K562 (cell line): ENCODE measurements at regions not wholly inside any gene's neighbourhood (a gene's known extent, or its start where the extent isn't known, plus 50 kb on each side); places are given as distances from the start of the nearest gene placed in this dataset.

Source experiments
- ATAC-seq: fragments of 200-7000 bp; cut with Tn5 transposase; 3 replicates; pipeline ENCODE4 v1.9.1; 2020; ENCODE audit warnings: moderate library complexity
- BruUV-seq: library from RNA; stranded (reverse); fragments of 400-500 nt; replicated peaks from 2 replicates; lab custom pipeline; 2021; lab: Mats Ljungman, UMichigan
- CTCF ChIA-PET: fragments of 300-600 bp; formaldehyde crosslinking; extraction: SDS; loops from one replicate; lab custom pipeline; 2021; ENCODE audit warnings: low intra/inter-chr PET ratio; lab: Yijun Ruan, JAX
- POLR2A ChIA-PET: fragments of 300-600, 350-650 bp; sonication (Branson Sonifier 250); formaldehyde crosslinking; extraction: SDS; loops from one replicate; lab custom pipeline; 2021; ENCODE audit warnings: antibody characterized with exemption, inconsistent platforms; lab: Yijun Ruan, JAX
- DNase-seq, 4 experiments: peaks; one replicate each; pipeline versions ENCODE4 v3.0.0 to v3.0.0-alpha.2; 2011 to 2018; ENCODE audit warnings: low spot score in 3 of 4, mixed read lengths in 3 of 4; ENCODE audit errors: extremely low read depth in 1 of 4
- FAIRE-seq: peaks from 2 replicates; lab custom pipeline; 2011; peaks lifted over from hg19 to GRCh38; lab: Jason Lieb, UNC
- H2AFZ ChIP-seq: 2 replicates; pipeline ENCODE4 v1.6.0; 2011; ENCODE audit warnings: low read depth, low read length, control low read depth, inconsistent platforms
- H3K27ac ChIP-seq: fragments of 200-600 bp; 3 replicates; pipeline ENCODE4 v1.8.0; 2011; ENCODE audit warnings: low read depth, mild to moderate bottlenecking, control low read depth, inconsistent platforms, low read length, moderate library complexity, mixed read lengths; ENCODE audit errors: extremely low read depth
- H3K27me3 ChIP-seq, 2 experiments: fragments of 300-600 bp in 1 of 2; 2 replicates in 1 of 2; 3 replicates in 1 of 2; pipeline versions ENCODE4 v1.6.0 to v1.8.0; 2011; ENCODE audit warnings: inconsistent platforms in 2 of 2, low read length in 2 of 2, mild to moderate bottlenecking in 1 of 2, mixed read lengths in 1 of 2, moderate library complexity in 1 of 2; ENCODE audit not compliant: control insufficient read depth in 2 of 2, insufficient read depth in 2 of 2
- H3K36me3 ChIP-seq: fragments of 300-600 bp; 3 replicates; pipeline ENCODE4 v1.8.0; 2011; ENCODE audit warnings: mild to moderate bottlenecking, low read length, inconsistent platforms; ENCODE audit not compliant: control insufficient read depth, insufficient read depth
- H3K4me1 ChIP-seq, 2 experiments: fragments of 200-600 bp in 1 of 2; replicated peaks in 1 of 2; 2 replicates in 1 of 2; 3 replicates in 1 of 2; pipeline versions ENCODE4 v1.5.1 to v1.8.0; 2011; ENCODE audit warnings: inconsistent platforms in 2 of 2, low read length in 2 of 2, mild to moderate bottlenecking in 1 of 2, mixed read lengths in 1 of 2, moderate library complexity in 1 of 2; ENCODE audit not compliant: control insufficient read depth in 2 of 2, insufficient read depth in 2 of 2
- H3K4me2 ChIP-seq: 2 replicates; pipeline ENCODE4 v1.6.1; 2011; ENCODE audit warnings: low read length, control low read depth, inconsistent platforms, mixed read lengths; ENCODE audit not compliant: insufficient read depth
- H3K4me3 ChIP-seq: fragments of 200-600 bp; sonication (generic), shearing (Covaris generic); 2 replicates; pipeline ENCODE4 v1.5.1; 2016; ENCODE audit warnings: control low read depth, inconsistent platforms
- H3K79me2 ChIP-seq: fragments of 200-600 bp; 3 replicates; pipeline ENCODE4 v1.8.0; 2011; ENCODE audit warnings: low read length, inconsistent platforms; ENCODE audit not compliant: control insufficient read depth, insufficient read depth
- H3K9ac ChIP-seq, 2 experiments: 2 replicates each; pipeline versions ENCODE4 v1.6.0 to v1.6.1; 2011; ENCODE audit warnings: low read depth in 2 of 2, low read length in 2 of 2, control low read depth in 1 of 2, inconsistent platforms in 1 of 2, mild to moderate bottlenecking in 1 of 2, mixed read lengths in 1 of 2; ENCODE audit not compliant: insufficient read depth in 1 of 2
- H3K9me1 ChIP-seq: one replicate; pipeline ENCODE4 v1.6.0; 2011; ENCODE audit warnings: inconsistent platforms, mild to moderate bottlenecking, low read length, moderate library complexity; ENCODE audit not compliant: control insufficient read depth, insufficient read depth
- H3K9me3 ChIP-seq: replicated peaks from 2 replicates; pipeline ENCODE4 v1.5.1; 2011; ENCODE audit warnings: low read depth, low read length, inconsistent platforms; ENCODE audit not compliant: control insufficient read depth, insufficient read depth
- H4K20me1 ChIP-seq: replicated peaks from 2 replicates; pipeline ENCODE4 v1.6.1; 2011; ENCODE audit warnings: low read length, inconsistent platforms, mixed read lengths; ENCODE audit not compliant: control insufficient read depth, insufficient read depth
- GABPB2 ChIP-seq: fragments of 250-450 bp; sonication (Bioruptor Pico); conservative IDR thresholded peaks from 2 replicates; pipeline ENCODE4 v1.5.1; 2021; ENCODE audit warnings: mild to moderate bottlenecking
- GATAD2A ChIP-seq: fragments of 450-650 bp; IDR thresholded peaks from 2 replicates; pipeline ENCODE4 v1.6.1; 2017
- HDAC1 ChIP-seq, 2 experiments: fragments of 450-650 bp; IDR thresholded peaks; 2 replicates each; pipeline ENCODE4 v1.6.1; 2016 to 2017; ENCODE audit warnings: inconsistent platforms in 1 of 2, mild to moderate bottlenecking in 1 of 2, moderate library complexity in 1 of 2
- HDAC8 ChIP-seq: fragments of 450-650 bp; IDR thresholded peaks from 2 replicates; pipeline ENCODE4 v1.6.1; 2016; ENCODE audit warnings: mild to moderate bottlenecking, missing genetic modification characterization, moderate library complexity, missing compliant biosample characterization
- MXI1 ChIP-seq: IDR thresholded peaks from 2 replicates; pipeline ENCODE4 v1.6.1; 2011; ENCODE audit warnings: low read depth, mild to moderate bottlenecking, improper control_type of control experiment, low read length
- NR1H2 ChIP-seq: sonication (generic); formaldehyde crosslinking; IDR thresholded peaks from 2 replicates; pipeline ENCODE4 v1.4.0; 2020; ENCODE audit warnings: mild to moderate bottlenecking, missing genetic modification reagents
- SREBF2 ChIP-seq: sonication (generic); formaldehyde crosslinking; IDR thresholded peaks from 2 replicates; pipeline ENCODE4 v1.4.0; 2020; ENCODE audit warnings: mild to moderate bottlenecking, missing genetic modification reagents
- XRCC4 ChIP-seq: IDR thresholded peaks from one replicate; pipeline ENCODE4 v1.6.1; 2011; ENCODE audit not compliant: insufficient read depth, insufficient read length; ENCODE audit errors: extremely low read depth
- ZNF277 ChIP-seq: fragments of 250-450 bp; sonication (Bioruptor Pico); IDR thresholded peaks from 2 replicates; pipeline ENCODE4 v1.8.0; 2022; ENCODE audit warnings: inconsistent platforms, mild to moderate bottlenecking, moderate library complexity, borderline replicate concordance
- ZNF445 ChIP-seq: fragments of 250-450 bp; sonication (Bioruptor Pico); IDR thresholded peaks from 2 replicates; pipeline ENCODE4 v1.4.0; 2020; ENCODE audit warnings: low read depth, mild to moderate bottlenecking, moderate library complexity
- in situ Hi-C: fragments of 300-500 bp; cut with MboI; formaldehyde crosslinking; loops from 4 replicates; pipeline ENCODE4 v1.15.0; 2018; ENCODE audit warnings: inconsistent platforms, mixed read lengths
- intact Hi-C: fragments of 100-400 bp; cut with micrococcal nuclease; formaldehyde crosslinking; loops from 2 replicates; pipeline ENCODE4 v1.14.2; 2022
- TF ChIP-seq, protein P1 (sequence below): fragments of 250-450 bp; sonication (Bioruptor Pico); IDR thresholded peaks from 2 replicates; pipeline ENCODE4 v1.5.0; 2021; ENCODE audit warnings: mild to moderate bottlenecking, moderate library complexity

DNA sequence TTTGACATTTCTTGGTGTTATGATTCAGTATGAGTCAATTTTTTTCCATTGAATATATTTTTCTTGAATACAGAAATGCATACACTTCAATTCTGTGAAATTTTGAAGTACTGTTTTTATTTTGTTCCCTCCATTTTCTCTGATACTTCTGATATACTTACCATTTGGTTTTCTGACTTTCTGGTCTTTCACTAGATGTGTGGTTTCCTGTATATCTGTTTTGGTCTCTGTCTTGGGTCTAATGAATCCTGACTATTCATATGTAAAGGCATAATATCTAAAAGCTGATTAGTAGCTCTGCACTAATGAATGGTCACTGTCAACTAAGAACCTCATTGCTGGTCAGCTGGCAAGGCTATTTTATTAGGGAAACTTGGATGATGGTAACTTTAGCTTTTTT, 345.6 kb downstream of the GRB14 start:
- FAIRE-seq = no peak
- in situ Hi-C loops (no loop called here), intact Hi-C loops (no loop called here)

More for the DNA sequence above, 345.6 kb downstream of the GRB14 start:
- H3K9me3 ChIP-seq = no peaks in the 10 kb centered on the region
- POLR2A ChIA-PET = no interaction called here
- H3K4me2 ChIP-seq = no peak overlapping the region
- H3K27ac ChIP-seq = no peak overlapping the region
- CTCF ChIA-PET = no interaction called here
- no peaks in the 10 kb centered on the region for H3K27me3 ChIP-seq
- TF ChIP-seq, protein P1, sequence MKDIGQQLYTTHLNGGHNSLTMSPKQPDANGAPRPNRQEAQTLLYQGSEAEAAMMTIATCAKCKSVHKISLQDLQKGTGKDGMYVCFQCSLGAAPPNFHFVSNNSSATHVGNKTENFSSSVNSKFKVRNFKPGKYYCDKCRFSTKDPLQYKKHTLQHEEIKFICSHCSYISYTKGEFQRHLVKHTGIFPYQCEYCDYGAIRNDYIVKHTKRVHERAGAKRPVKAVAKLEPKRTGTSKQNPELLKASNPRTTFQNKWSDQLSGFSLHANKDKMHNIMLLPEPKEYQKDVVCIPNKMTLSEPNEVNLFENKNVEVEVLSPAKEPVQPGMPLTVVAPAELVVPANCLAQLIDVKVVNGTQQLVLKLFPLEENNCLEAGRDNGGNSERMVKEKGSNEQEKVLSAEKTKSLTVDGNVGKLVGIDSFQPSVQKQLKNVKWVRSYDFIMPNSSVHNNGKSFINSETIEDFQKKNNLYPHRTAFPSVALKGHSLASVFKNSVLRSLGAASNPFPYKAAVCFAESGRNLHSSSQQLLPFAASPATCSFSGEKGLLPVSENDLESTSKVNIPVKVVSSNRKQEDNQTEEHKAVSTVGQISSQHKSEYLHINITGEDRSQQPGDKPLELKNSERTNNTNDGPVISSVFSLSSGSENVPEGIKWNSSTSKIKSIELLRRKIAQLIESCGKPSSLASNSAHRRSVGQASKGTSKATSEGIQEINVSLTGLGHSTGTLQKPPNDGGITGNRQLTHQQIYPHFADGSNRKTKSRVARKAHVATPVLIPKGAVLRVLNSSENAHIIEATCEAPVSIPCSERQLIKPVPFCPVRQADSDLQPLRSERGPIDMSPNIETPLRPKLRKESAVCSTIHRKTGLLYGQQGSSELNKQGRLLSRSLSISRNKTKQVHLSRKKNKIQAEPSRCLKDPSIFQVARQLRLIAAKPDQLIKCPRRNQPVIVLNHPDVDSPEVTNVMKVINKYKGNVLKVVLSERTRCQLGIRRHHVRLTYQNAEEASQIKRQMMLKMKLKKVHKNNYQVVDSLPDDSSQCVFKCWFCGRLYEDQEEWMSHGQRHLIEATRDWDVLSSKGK (CRISPR knock-in tag) = no peak
- TF ChIP-seq HDAC8 (tag) (no peak), HDAC1 (IDR thresholded peaks at IDR 0.05) (no peak), MXI1 (no peak), GABPB2 (CRISPR knock-in tag) (no peak), SREBF2 (CRISPR knock-in tag) (no peak), GATAD2A (no peak), ZNF277 (CRISPR knock-in tag) (no peak), NR1H2 (CRISPR knock-in tag) (no peak), XRCC4 (no peak), ZNF445 (no peak)
- TF ChIP-seq, all 486 proteins: peak for 0
- Histone ChIP-seq H3K9ac (no peak overlapping the region), H3K9me1 (no peaks in the 10 kb centered on the region), H3K79me2 (no peaks in the 10 kb centered on the region), H3K4me1 (no peaks in the 10 kb centered on the region), H4K20me1 (no peaks in the 10 kb centered on the region), H3K4me3 (no peak overlapping the region), H3K36me3 (no peaks in the 10 kb centered on the region), H2AFZ (no peak overlapping the region)
- no TSS peak for BruUV-seq
- DNase-seq = no peak
- no peak for ATAC-seq
